HG03097 (cell line): ENCODE measurements at regions not wholly inside any gene's neighbourhood (a gene's known extent, or its start where the extent isn't known, plus 50 kb on each side); places are given as distances from the start of the nearest gene placed in this dataset.
"Not testable (repeated sequence)": the region's sequence is repeated elsewhere in the genome, so short reads cannot be mapped to it uniquely, and the experiment has no call there.

Experiments
- ATAC-seq: cut with Tn5 transposase; IDR thresholded peaks from one replicate; pipeline ENCODE4 v1.9.1; 2021; ENCODE audit not compliant: unreplicated experiment, low FRiP score

DNA sequence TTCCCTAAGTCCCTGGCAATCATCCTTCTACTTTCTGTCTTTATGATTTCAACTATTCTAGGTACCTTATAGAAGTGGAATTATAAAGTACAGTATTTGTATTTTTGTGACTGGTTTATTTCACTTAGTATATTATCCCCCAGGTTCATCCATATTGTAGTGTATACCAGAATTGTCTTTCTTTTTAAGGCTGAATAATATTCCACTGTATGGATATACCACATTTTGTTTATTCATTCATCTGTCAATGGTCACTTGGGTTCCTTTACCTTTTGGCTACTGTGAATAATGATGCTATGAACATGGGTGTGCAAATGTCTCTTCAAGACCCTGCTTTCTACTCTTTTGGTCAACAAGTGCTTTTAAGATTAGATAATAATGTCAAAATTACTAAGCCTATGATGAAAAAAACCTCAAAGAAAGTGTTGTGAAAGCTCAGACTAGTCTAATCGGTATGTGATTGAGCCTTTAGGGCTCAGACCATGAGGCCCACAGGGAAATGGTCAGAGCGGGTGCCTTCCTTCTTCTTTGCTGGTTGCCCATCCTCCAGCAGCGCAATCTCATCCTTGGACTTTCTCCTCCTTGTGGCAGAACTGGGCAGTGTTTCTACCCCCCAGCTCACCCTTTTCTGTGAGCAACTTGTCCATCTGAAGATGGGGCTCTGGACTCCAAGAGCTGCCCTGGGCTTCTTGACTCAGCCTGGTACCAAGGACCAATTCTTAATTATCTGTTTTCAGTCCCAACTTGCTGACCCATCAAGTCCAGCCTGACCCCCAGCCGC is 105.4 kb downstream of the TTC8 start:
- ATAC-seq, result no peak

DNA sequence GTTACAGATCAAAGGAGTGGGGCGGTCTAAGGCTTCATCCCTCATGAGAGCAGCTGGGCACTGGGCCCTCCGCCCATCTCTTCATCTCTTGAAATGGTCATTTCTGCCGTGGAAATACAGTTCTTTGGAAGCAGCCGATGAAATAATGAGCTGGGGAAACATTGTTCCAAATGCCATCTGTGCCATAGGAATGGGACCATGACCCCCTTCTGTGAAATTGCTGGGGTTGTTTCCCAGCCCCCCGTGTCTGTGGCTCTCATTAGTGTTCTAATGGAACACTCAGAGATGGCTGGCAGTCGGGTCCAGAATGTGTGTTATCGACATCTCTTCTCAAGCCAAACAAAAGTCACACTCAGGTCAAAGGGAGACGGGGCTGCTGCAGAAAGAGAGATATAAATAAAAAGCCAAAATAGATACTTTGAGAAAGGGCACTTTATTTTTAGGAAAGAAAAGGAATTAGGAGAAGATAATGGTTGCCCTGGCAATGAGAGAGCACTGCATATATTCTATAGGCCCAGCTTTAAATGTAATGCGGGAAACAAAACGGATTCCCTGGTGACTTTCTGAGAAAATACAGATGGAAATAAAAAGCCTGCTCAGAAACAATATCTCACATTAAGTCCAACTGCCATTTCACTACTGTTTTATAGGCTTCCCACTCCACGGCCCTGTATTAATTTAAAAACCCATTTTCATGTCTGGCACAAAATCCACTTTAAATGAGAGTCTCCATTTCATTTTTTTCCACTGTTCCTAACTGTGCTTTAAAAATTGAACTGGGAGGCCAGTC is 107.1 kb downstream of the TTC8 start:
- ATAC-seq, result no peak

DNA sequence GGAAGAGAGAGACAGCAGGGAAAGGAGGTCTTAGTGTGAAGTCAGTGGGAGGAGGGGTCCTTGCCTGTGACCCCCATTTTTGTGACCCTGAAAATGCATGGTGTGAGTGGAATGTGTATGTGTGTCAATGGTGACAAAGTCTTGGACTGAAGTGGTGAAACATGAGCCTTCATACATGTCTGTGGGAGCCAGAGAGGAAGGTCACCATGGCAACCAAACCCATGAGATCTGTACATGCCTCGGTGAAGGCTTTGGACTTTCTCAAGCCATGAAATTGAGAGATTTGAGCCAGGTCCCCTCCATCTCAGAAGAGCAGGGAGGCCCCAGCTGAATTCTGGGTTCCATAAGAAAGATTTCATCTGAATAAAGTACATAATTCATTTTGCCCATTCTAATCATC is 108.7 kb downstream of the TTC8 start:
- ATAC-seq, result no peak

DNA sequence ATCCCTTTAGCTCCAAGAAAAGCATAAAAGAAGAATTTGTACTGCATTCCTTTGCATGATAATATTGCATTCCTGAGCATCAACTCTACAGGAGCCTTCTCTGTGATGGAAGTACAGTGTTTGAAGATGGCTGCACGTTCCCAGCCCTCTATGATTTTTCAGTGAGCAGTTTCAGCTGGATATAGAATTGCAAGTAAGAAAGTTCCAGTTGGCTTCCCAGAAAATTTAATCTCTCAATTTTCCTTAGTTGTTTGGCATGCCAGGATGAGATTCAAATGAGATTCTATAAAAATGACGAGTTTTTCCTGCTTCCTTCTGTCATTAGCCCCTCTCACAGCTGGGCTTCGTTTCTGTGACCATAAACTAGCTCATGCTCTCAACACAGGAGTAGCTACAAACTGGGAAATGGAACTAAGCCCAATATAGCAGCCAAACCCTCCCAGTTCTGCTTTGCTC is 109.9 kb downstream of the TTC8 start:
- ATAC-seq, result no peak

DNA sequence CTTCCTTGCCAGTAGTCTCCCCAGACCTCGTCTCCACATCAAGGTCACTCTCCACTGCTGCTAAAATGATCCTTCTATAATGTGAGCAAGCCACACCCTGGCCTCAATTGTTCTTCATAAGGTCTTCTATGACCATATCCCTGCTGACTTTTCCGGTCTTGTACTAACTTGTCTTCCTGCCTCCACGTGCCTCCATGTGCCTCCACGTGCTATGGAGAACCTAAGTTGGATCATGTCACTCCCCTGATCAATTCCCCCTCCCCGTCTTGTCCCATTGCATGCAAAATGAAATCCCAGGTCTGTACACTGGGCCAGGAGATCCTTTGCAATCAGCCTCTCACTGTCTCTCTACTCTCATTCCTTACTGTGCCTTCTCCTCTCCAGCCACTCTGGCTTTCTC is 110.6 kb downstream of the TTC8 start:
- no peak for ATAC-seq

DNA sequence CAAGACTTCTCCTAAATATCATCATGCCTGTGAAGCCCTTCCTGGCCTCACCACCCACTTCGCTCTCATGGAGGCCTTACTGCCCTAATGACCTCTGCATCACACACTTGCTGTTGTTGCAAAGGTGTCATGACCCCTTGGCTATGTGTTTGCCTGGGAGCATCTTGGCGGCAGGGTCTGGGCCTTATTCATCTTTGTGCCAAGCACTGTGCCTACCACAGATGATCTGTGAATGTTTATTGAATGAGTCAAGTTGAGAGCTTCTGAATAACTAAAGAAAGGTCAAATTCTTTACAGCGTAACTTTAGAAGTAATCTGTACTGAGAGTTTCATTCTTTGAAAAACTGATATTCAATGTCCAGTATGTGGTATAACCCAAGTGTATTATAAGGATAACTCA is 113.3 kb downstream of the TTC8 start:
- ATAC-seq, result no peak

DNA sequence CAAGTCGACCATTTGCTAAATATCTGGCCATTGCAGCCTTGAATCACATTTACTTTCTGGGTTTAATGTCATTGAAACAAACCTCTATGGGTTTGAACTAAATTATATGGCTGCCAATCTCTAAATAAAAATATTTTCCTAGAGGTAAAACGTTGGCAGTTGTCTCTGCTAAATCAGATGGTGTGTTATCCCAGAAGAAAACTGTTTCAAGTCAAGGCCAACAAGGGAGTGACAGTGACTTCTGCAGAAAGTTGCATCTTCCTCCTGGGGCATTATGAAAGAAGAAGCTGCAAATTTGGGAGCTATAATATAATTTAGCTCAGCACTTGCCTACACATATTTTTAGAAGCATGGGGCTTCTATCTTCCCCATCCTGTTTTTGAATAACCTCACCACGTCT is 116.2 kb downstream of the TTC8 start:
- no peak for ATAC-seq

DNA sequence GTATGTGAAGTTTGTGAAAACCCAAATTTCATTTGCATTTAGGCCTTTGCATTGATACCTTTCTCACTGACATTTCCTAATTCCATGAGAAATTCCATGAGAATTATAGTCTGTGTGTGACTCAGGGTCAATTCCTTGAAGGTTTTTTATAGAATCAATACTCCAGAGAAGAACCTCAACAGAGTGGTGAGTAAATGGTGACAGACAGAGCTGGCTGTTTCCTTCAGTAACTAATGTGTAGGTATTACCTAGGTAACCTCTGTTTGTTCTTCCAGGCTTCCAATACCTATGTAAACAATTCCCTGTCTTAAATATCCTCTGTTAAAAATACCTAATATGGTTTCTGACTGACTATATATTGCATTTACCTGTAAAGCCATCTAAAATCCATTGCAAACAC is 117.0 kb downstream of the TTC8 start:
- ATAC-seq, result no peak

DNA sequence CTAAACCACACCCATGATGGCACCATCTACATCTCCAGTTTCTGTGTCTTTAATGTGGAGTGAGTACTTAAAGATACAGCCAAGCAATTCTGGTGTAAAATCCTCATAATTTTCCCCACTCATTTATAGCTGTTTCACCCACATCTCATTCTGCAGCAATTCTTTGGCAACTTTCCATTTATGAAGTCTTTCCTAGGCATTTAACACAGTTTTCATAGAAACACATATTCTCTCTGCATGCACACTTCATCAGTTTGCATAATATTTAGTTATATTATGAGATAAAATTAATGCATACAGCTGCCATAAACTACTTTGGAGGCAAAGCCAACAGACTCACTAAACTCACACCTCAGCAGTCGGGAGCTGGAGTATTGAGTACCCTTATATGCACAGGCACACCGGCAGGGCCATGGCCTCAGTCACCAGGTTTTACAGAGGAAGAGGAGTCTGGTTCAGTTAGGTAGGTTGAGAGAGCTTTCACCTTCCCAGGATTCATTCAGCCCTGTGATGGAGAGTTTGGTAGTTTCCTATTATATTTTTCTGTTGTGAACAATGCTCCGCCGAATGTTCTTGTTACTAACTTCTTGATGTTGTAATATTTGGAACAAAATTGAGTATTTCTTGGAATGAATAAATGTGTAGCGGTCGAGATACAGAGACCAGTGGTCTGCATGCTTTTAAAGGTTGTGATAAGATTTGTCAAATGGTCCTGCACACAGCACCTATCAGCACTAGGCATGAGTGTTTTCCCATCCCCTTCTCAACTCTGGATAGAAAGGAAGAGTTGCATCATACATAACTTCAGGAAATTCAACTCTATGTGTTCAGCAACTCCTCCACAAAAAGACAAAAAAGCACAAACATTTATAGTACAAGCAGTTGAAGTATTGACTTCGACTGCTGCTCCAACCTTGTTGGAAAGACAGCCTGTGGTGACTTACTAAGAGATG is 123.5 kb downstream of the TTC8 start:
- no peak for ATAC-seq

DNA sequence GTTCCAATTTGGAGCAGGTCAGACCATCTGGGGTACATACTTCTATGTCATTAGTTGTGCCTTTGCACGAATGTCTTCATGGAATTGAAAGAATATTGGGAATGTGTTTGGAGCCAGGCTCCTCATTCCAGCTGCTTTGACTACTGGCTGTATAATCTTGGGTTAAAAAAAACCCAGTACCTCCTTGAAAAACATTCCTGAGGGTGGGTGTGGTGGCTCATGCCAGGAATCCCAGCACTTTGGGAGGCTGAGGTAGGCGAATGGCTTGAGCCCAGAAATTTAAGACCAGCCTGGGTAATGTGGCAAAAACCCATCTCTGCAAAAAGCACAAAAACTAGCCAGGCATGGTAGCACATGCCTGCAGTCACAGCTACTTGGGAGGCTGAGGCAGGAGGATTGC is 125.6 kb downstream of the TTC8 start:
- no peak for ATAC-seq

DNA sequence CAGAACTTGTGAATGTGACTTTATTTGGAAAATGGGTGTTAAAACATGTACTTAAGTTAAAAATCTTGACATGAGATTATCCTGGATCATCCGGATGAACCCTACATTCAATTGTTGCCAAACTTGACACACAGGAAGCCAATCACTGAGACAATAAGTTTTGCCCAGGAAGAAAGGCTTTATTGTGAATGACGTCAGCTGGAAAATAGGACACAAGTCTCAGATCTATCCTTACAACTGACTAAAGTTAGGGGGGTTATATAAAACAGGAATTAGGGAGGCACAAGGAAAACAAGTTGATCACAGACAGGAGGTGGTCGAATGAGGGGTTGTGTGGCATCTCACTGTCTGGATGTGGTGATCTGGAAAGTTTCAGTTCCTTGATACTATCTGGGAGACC is 126.9 kb downstream of the TTC8 start:
- no peak for ATAC-seq

DNA sequence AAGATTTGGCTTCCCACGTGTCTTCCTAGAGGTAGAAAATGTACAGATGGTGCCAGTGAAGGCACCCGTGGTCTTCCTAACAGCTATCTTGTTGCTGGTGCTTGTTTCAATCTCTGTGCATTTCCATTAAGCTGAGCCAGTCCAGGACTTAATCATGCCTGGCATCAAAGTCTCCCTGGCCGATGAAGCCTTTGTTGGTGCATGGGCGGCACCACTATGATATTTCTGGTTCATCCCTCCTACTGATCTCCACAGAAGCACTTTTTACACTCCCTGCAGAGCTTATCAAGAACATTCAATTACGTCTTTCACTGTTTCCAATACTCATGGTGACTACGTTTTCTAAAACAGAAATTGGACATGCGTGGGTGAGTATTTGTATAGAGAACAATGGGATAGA is 128.4 kb downstream of the TTC8 start:
- no peak for ATAC-seq

DNA sequence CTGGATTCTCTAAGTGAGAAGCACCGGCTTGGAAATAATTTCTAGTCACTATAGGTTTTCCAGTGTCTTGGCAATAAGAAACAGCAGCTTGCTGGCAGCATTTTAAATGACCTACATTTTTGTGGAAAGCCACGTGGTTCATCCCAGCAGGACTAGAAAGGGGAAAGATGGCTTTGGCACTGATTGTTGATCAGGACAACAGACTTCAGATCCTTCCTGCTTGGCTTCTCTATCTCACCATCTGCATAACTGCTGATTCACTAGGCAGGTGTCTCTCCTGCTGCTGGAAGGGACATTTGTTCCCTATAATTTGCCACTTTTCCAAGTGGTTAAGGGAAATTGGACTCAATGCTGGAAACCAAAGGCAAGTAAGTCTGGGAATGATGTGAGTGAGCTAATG is 131.0 kb downstream of the TTC8 start:
- ATAC-seq, result no peak

DNA sequence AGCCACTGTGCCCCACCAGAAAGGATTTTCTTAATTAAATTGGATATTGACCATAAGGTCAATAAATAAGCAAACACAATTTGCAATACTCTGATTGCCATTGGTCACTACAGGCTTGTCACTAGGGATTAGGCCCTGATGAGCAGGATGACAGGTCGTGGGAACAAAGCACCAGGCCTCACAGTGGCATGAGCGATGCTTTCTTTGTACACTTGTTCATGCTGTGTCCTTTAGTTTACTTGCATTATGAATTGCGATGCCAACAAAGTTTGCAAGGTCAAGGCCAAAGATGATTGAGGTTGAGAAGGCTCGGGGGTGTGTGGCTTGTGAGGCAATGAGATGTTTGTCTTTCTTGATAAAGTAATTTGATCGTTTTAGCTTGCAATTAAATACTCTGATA is 136.0 kb downstream of the TTC8 start:
- ATAC-seq, result no peak

DNA sequence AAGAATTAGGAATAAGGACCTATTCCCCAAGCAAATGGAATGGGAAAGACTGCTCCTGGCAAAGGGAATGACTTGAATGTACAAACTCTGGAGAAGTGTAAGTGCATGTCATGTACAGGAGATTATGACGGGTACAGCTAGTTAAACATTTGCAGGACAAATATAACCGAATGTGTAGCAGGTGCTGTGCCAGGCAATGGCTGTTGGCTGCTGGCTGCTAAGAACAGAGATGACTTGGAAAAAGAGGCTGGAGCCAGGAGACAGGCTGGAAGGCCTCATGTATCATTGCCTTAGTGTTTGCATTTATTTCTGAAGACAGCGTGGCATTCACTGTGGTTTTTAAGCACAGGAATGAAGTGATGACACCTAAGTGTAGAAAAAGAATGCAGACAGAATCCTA is 136.8 kb downstream of the TTC8 start:
- ATAC-seq, result no peak

DNA sequence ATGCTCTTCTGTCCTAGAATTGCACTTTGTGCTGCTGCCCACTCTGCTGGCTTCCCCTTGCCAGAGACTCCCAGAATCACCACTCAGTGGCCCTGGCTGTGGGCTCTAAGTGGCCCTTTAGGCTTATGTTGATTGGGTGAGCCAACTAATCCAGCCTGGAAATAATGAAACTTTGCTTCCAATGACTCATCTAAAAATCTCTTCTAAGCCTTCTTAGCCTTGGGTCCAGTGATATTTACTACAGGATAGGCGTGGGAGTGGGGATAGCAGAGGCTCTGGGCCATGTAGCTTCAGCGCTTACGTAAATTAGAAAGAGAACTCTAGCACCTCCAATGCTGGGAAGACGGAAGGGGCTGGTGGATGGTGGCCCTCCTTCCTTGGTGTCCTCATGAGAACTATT is 137.9 kb downstream of the TTC8 start:
- no peak for ATAC-seq

DNA sequence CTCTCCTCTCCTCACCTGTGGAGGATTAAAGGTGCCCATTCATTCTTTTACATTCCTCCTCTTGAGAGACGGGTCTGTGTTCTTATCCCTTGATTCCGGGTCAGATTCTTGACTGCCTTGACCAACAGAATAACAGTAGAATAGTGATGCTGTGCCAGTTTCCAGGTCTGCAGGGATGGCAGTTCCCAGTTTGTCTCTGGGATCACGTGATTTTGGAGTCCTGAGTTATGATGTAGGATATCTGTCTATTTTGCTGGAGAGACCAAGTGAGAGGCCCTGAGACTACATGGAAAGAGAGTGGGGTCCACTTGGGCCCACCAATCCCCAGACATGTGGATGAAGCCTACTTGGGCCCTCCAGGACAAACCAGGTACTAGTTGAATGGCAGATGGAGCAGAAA is 142.8 kb downstream of the TTC8 start:
- no peak for ATAC-seq

DNA sequence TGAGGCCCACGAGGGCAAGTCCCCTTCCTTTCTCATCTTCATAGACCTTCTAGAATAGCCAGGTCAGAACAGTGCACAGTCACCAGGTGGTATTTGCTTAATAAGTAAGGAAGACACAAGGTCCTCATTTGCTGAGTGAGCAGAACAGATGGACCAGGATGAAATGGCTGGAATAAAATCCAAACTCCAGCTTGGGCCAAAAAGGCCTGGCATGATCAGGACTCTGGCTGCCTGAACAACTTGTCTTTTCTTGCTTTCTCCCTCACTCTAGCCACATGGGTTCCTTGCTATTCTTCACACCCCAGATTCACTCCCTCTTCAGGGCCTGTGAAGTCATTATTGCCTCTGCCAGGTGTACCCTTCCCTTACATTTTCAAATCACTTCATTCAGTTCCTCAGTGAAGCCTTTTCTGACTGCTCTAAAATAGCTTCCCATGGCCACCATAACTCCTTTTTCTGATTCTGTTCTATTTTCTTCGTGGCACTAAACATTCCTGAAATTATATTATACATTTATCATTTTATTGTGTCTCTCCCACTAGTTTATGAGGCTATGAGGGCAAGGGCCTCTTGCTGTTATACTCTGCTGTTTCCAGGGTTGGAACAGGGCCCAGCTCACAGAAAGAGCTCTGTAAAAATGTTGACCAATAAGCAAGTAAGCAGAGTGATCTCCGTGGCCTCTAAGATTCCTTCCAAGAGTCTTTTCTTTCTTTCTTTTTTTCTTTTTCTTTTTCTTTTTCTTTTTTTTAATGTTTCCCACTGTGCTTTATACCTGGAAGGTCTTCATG is 150.8 kb downstream of the TTC8 start:
- no peak for ATAC-seq

DNA sequence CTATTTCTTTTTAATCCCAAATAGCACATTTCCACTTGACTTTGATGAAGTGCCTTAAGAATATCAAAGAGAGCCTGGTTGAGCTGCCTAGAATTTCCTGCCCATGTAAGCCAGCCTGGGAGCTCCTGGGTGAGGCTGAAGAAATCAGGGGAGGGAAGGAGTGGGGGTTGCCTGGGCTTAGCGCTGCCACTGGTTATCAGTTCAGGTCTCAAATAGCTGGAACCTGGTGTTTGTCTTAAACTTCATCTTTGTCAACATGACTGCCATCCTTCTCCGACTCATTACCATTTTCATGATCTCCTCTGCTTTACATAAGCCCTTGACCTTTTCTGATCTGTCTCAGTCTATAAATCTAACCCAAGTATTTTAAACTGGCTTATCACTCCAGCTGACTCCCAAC is 151.5 kb downstream of the TTC8 start:
- no peak for ATAC-seq

DNA sequence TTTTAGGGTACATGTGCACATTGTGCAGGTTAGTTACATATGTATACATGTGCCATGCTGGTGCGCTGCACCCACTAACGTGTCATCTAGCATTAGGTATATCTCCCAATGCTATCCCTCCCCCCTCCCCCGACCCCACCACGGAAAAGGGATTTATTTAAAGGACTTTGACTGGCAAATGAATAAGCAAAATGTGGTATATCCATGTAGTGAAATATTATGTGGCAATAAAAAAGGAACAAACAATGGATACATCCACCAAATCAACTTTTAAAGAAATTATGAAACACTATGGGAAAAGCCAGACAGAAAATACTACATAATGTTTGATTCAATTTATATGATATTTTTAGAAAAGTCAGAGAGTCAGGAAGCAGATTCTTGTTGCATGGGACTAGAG is 156.5 kb downstream of the TTC8 start:
- ATAC-seq, result not testable (repeated sequence)
